Lung (tissue), 11 donors: ENCODE measurements at regions not wholly inside any gene's neighbourhood (a gene's known extent, or its start where the extent isn't known, plus 50 kb on each side); places are given as distances from the start of the nearest gene placed in this dataset.

Source experiments
- ATAC-seq: fragments of 200-7000 bp; cut with Tn5 transposase; one replicate; pipeline ENCODE4 v1.9.1; 2020; ENCODE audit warnings: moderate number of reproducible peaks; ENCODE audit not compliant: insufficient read depth, low FRiP score
- DNase-seq, 3 donors: peaks; one replicate each; pipeline ENCODE4 v3.0.0-alpha.2; 2013 to 2017
- H3K27ac ChIP-seq, 2 donors: one replicate each; pipeline ENCODE4 v1.5.1; 2013; ENCODE audit warnings: mild to moderate bottlenecking in 2 of 2, moderate library complexity in 2 of 2, control low read depth in 1 of 2, inconsistent platforms in 1 of 2, low read depth in 1 of 2, low read length in 1 of 2
- H3K27me3 ChIP-seq, 3 donors: one replicate each; pipeline ENCODE4 v1.5.1; 2013; ENCODE audit warnings: low read length in 2 of 3; ENCODE audit not compliant: control insufficient read depth in 3 of 3, insufficient read depth in 3 of 3
- H3K36me3 ChIP-seq, 4 donors: one replicate each; pipeline ENCODE4 v1.5.1; 2013; ENCODE audit warnings: low read length in 4 of 4, mild to moderate bottlenecking in 1 of 4, moderate library complexity in 1 of 4; ENCODE audit not compliant: control insufficient read depth in 4 of 4, insufficient read depth in 4 of 4
- H3K4me1 ChIP-seq, 5 donors: one replicate each; pipeline ENCODE4 v1.5.1; 2013; ENCODE audit warnings: low read length in 5 of 5, mild to moderate bottlenecking in 2 of 5, moderate library complexity in 1 of 5; ENCODE audit not compliant: control insufficient read depth in 5 of 5, insufficient read depth in 5 of 5
- H3K4me3 ChIP-seq: one replicate; pipeline ENCODE4 v1.5.1; 2013; ENCODE audit warnings: mild to moderate bottlenecking, control low read depth, moderate library complexity
- H3K9ac ChIP-seq, 2 donors: one replicate each; pipeline ENCODE4 v1.5.1; 2013; ENCODE audit warnings: low read length in 2 of 2, control low read depth in 1 of 2; ENCODE audit not compliant: insufficient read depth in 1 of 2
- H3K9me3 ChIP-seq, 4 donors: one replicate each; pipeline ENCODE4 v1.5.1; 2013; ENCODE audit warnings: low read length in 3 of 4, mild to moderate bottlenecking in 1 of 4, moderate library complexity in 1 of 4; ENCODE audit not compliant: control insufficient read depth in 4 of 4, insufficient read depth in 3 of 4
- CTCF ChIP-seq: IDR thresholded peaks from 2 replicates; pipeline ENCODE4 v1.5.1; 2012; ENCODE audit warnings: mild to moderate bottlenecking; ENCODE audit errors: control extremely low read depth, extremely low read depth
- WGBS, 2 donors: extraction: QIAGEN DNeasy Blood & Tissue Kit; methylation state at CpG; one replicate each; pipeline ENCODE4 v1.1.7; 2013; 5-methylcytosine and 5-hydroxymethylcytosine counted together
- donor health status: control.
- donor health status: control.
- donor health status: Bipolar disorder and iron deficiency.
- donor health status: healthy.
- donor health status: DM: yes; HTN: yes; CAD: no.

- Histone ChIP-seq H3K27me3 (no peaks in the 10 kb centered on the region), H3K36me3 (no peaks in the 10 kb centered on the region), H3K4me3 (no peak overlapping the region), H3K9me3 (no peaks in the 10 kb centered on the region), H3K4me1 (peaks cover 0 to 8% (median 5%) of the 10 kb centered on the region in 5 donors), H3K27ac (no peak overlapping the region), H3K9ac (no peak overlapping the region)
- 85 to 92% methylated on average over 6 of the region's 6 CpGs for WGBS, 2 donors
- ATAC-seq = no peak
- DNase-seq = no peak
- TF ChIP-seq CTCF = no peak
Measured at GRCh38 chr11:115929618-115930129, 425.5 kb upstream of the CADM1 start.

- Histone ChIP-seq H3K9ac (no peak overlapping the region), H3K4me1 (peaks cover 0 to 8% (median 5%) of the 10 kb centered on the region in 5 donors), H3K4me3 (no peak overlapping the region), H3K27me3 (no peaks in the 10 kb centered on the region), H3K9me3 (no peaks in the 10 kb centered on the region), H3K36me3 (no peaks in the 10 kb centered on the region), H3K27ac (no peak overlapping the region)
- DNase-seq (no peak), ATAC-seq (no peak)
- 82 to 84% methylated on average over 2 of the region's 2 CpGs for WGBS, 2 donors
- no peak for TF ChIP-seq CTCF
Measured at GRCh38 chr11:115928811-115929210, 424.6 kb upstream of the CADM1 start.

- Histone ChIP-seq H3K4me3 (no peak overlapping the region), H3K9me3 (peaks cover 0 to 3% (median 0%) of the 10 kb centered on the region in 4 donors)
- 87 to 93% methylated on average over 8 of the region's 8 CpGs for WGBS, 2 donors
Measured at GRCh38 chr11:115927823-115928329, 423.7 kb upstream of the CADM1 start.

More at GRCh38 chr11:115927823-115928329, 423.7 kb upstream of the CADM1 start:
- Histone ChIP-seq H3K9ac (no peak overlapping the region), H3K36me3 (no peaks in the 10 kb centered on the region), H3K27ac (no peak overlapping the region), H3K27me3 (no peaks in the 10 kb centered on the region), H3K4me1 (peaks cover 0 to 8% (median 5%) of the 10 kb centered on the region in 5 donors)
- no peak for TF ChIP-seq CTCF
- DNase-seq (no peak), ATAC-seq (no peak)
